Thyroid gland (tissue), 4 donors: ENCODE measurements at regions not wholly inside any gene's neighbourhood (a gene's known extent, or its start where the extent isn't known, plus 50 kb on each side); places are given as distances from the start of the nearest gene placed in this dataset.

Experiments
- DNase-seq, 2 donors: peaks; one replicate each; pipeline ENCODE4 v3.0.0-alpha.2; 2019
- H3K27ac ChIP-seq, 3 donors: fragments of 200-600 bp; sonication (generic); 1 replicate in 2 of 3; 2 replicates in 1 of 3; pipeline ENCODE4 v1.5.1; 2016 to 2019; ENCODE audit warnings: mild to moderate bottlenecking in 1 of 3, moderate library complexity in 1 of 3
- H3K27me3 ChIP-seq: fragments of 200-600 bp; sonication (generic); one replicate; pipeline ENCODE4 v1.5.1; 2019
- H3K36me3 ChIP-seq, 2 donors: fragments of 200-600 bp; sonication (generic); one replicate each; pipeline ENCODE4 v1.5.1; 2016 to 2019
- H3K4me1 ChIP-seq, 2 donors: fragments of 200-600 bp; sonication (generic); one replicate each; pipeline ENCODE4 v1.5.1; 2017 to 2019
- H3K4me3 ChIP-seq, 3 donors: fragments of 200-600 bp; sonication (generic); replicated peaks in 1 of 3; 1 replicate in 2 of 3; 2 replicates in 1 of 3; pipeline ENCODE4 v1.5.1; 2016; ENCODE audit warnings: mild to moderate bottlenecking in 1 of 3
- H3K9me3 ChIP-seq: fragments of 200-600 bp; sonication (generic); one replicate; pipeline ENCODE4 v1.5.1; 2017
- POLR2A ChIP-seq, 2 donors: fragments of 450-650 bp; IDR thresholded peaks; one replicate each; pipeline ENCODE4 v1.6.1; 2017; ENCODE audit warnings: antibody characterized with exemption in 2 of 2, mild to moderate bottlenecking in 2 of 2, moderate library complexity in 1 of 2
- WGBS, 2 donors: methylation state at CpG; one replicate each; pipeline ENCODE4 v1.1.5; 2017; 5-methylcytosine and 5-hydroxymethylcytosine counted together
- intact Hi-C: fragments of 100-400 bp; cut with DNase I; formaldehyde crosslinking; loops from one replicate; pipeline ENCODE4 v1.15.1; 2023
- TF ChIP-seq, protein P1 (sequence below), 6 experiments: fragments of 200-600 bp in 3 of 6; fragments of 450-650 bp in 3 of 6; sonication (generic) in 3 of 6; IDR thresholded peaks; one replicate each; pipeline ENCODE4 v1.5.1; 2016 to 2019; ENCODE audit warnings: antibody characterized with exemption in 6 of 6, mild to moderate bottlenecking in 2 of 6, inconsistent platforms in 1 of 6, moderate library complexity in 1 of 6

DNA sequence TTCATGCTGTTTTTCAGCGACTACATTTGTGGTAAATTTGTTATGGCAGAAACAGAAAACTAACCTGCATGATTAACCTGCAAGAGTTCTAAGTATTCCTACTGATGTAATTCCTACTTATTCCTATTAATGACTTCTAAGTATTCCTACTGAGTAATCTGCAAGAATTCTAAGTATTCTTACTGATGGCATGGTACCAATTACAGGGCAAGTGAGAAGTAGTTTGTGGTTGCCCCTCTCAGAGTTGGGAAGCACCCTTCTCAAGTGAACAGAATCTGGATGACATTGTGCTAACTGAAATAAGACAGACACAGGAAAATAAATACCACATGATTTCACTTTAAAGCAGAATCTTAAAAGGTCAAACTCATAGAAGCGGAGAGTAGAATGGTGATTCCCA, 100.9 kb upstream of the CPNE8 start:
- Histone ChIP-seq H3K27ac (no peak overlapping the region), H3K9me3 (no peaks in the 10 kb centered on the region), H3K4me3 (no peak overlapping the region), H3K4me1 (peaks cover 7 to 12% of the 10 kb centered on the region in 2 donors), H3K27me3 (no peaks in the 10 kb centered on the region), H3K36me3 (no peaks in the 10 kb centered on the region)
- DNase-seq = no peak
- TF ChIP-seq POLR2A (IDR thresholded peaks at IDR 0.05) = no peak
- TF ChIP-seq, protein P1, sequence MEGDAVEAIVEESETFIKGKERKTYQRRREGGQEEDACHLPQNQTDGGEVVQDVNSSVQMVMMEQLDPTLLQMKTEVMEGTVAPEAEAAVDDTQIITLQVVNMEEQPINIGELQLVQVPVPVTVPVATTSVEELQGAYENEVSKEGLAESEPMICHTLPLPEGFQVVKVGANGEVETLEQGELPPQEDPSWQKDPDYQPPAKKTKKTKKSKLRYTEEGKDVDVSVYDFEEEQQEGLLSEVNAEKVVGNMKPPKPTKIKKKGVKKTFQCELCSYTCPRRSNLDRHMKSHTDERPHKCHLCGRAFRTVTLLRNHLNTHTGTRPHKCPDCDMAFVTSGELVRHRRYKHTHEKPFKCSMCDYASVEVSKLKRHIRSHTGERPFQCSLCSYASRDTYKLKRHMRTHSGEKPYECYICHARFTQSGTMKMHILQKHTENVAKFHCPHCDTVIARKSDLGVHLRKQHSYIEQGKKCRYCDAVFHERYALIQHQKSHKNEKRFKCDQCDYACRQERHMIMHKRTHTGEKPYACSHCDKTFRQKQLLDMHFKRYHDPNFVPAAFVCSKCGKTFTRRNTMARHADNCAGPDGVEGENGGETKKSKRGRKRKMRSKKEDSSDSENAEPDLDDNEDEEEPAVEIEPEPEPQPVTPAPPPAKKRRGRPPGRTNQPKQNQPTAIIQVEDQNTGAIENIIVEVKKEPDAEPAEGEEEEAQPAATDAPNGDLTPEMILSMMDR (IDR thresholded peaks at IDR 0.05) = no peak
- intact Hi-C loops = no loop called here
- 83 to 85% methylated on average over 2 of the region's 2 CpGs for WGBS, 2 donors

DNA sequence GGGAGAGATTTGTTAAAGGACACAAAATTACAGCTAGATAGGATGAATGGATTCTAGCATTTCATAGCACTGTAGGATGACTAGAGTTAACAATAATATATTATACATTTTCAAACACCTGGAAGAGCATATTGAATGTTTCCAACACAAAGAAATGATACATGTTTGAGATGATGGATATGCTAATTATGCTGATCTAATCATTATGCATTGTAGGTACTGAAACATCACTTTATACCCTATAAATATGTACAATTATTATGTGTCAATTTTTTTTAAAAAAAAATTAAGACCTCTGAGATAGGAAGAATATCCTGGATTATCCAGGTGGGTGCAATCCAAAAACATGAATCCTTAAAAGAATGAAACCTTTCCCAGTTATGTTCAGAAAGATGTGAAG, 100.3 kb upstream of the CPNE8 start:
- intact Hi-C loops = no loop called here

DNA sequence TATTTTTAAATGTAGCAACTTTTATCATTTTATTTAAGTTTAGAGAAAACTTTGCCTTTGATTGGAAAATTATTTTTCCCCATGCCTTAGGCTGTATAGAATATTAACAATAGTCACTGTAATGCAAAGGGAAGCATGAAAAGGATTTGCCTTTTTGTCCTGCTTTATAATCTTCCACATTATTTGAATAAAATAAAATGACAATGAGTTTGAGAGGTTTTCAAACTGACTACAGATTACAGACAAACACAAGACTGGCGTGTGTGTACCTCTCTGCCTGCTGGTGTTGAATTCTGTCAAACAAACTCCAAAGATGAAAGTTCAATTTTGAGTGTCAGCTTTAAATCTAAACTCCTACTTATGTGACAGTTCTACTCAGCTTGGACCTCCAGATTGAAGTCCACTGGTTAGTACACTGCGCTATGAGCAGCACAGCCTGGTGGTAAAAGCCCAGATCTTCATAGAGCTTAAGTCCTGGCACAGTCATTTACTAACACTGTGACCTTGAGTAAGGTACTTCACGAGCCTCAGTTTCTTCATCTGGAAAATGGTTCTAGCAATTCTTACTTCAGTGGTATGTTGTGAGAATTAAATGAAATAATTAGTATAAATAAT, 98.3 kb upstream of the CPNE8 start:
- WGBS, 2 donors = 89 to 91% methylated on average over 3 of the region's 3 CpGs
- Histone ChIP-seq H3K27me3 (no peaks in the 10 kb centered on the region), H3K4me1 (no peaks in the 10 kb centered on the region), H3K9me3 (no peaks in the 10 kb centered on the region), H3K4me3 (no peak overlapping the region), H3K27ac (no peak overlapping the region), H3K36me3 (no peaks in the 10 kb centered on the region)
- TF ChIP-seq, protein P1 (IDR thresholded peaks at IDR 0.05) = no peak
- TF ChIP-seq POLR2A (IDR thresholded peaks at IDR 0.05) = no peak
- DNase-seq = no peak
- intact Hi-C loops = no loop called here

More for the DNA sequence above, 100.3 kb upstream of the CPNE8 start:
- no peak for DNase-seq
- peaks cover 7 to 8% of the 10 kb centered on the region in 2 donors for H3K4me1 ChIP-seq
- no peaks in the 10 kb centered on the region for H3K36me3 ChIP-seq
- no peaks in the 10 kb centered on the region for H3K9me3 ChIP-seq
- no peaks in the 10 kb centered on the region for H3K27me3 ChIP-seq
- H3K4me3 ChIP-seq = no peak overlapping the region
- H3K27ac ChIP-seq = no peak overlapping the region
- no peak for TF ChIP-seq POLR2A (IDR thresholded peaks at IDR 0.05)
- TF ChIP-seq, protein P1 (IDR thresholded peaks at IDR 0.05) = no peak

DNA sequence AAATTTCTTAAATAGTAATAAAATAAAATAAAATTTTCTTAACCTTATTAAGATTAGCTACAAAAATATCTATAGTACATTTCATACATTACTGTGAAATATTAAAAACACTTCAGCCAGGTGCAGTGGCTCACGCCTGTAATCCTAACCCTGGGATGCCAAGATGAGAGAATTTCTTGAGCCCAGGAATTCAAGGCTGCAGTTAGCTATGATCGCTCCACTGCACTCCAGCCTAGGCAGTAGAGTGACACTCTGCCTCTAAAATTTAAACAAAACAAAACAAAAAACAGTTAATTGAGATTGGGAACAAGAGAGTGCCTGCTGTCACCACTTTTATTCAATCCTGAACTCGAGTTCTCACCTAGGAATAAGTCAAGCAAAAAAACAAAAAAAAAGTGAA, 95.0 kb upstream of the CPNE8 start:
- intact Hi-C loops = no loop called here
- H3K4me1 ChIP-seq = no peaks in the 10 kb centered on the region
- no peaks in the 10 kb centered on the region for H3K36me3 ChIP-seq
- no peaks in the 10 kb centered on the region for H3K9me3 ChIP-seq
- no peak for DNase-seq
- H3K27ac ChIP-seq = no peak overlapping the region
- no peak overlapping the region for H3K4me3 ChIP-seq
- TF ChIP-seq, protein P1 (IDR thresholded peaks at IDR 0.05) = no peak
- TF ChIP-seq POLR2A (IDR thresholded peaks at IDR 0.05) = no peak
- no peaks in the 10 kb centered on the region for H3K27me3 ChIP-seq
- 62 to 63% methylated on average over 3 of the region's 3 CpGs for WGBS, 2 donors

DNA sequence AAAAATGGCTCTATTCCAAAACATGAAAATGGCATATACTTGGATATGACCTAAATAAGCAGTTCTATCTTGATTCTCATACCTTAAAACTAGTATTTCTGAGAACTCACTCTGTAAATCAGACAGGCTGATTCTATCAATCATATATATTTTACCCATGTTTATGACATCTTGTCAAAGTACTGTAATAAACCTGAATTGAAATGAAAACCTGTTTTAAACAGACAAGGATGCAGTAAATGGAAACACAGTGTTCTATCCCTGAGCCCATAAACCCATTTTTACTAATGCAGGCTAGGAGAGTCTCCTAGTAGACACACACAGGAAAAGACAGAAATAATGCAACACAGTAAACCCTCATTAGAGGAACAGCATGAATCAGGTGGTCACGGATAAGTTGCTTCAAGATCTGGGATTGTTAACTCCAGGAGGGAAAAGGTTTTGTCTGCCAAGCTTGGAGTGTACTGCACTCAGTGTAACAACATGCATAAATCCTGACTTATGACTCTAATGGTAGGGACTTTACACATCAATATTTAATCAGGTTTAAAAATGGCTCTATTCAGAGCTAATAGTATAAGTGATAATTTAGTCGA, 93.6 kb upstream of the CPNE8 start:
- no peak for TF ChIP-seq POLR2A (IDR thresholded peaks at IDR 0.05)
- TF ChIP-seq, protein P1 (IDR thresholded peaks at IDR 0.05) = no peak
- intact Hi-C loops = no loop called here

More for the DNA sequence above, 93.6 kb upstream of the CPNE8 start:
- no peaks in the 10 kb centered on the region for H3K36me3 ChIP-seq
- DNase-seq = no peak
- H3K9me3 ChIP-seq = no peaks in the 10 kb centered on the region
- no peak overlapping the region for H3K4me3 ChIP-seq
- 64 to 72% methylated on average over 2 of the region's 2 CpGs for WGBS, 2 donors
- no peak overlapping the region for H3K27ac ChIP-seq
- no peaks in the 10 kb centered on the region for H3K27me3 ChIP-seq
- H3K4me1 ChIP-seq = no peaks in the 10 kb centered on the region
